ENCODE measurements at regions not wholly inside any gene's neighbourhood (a gene's known extent, or its start where the extent isn't known, plus 50 kb on each side); places are given as distances from the start of the nearest gene placed in this dataset.
"Not testable (repeated sequence)": the region's sequence is repeated elsewhere in the genome, so short reads cannot be mapped to it uniquely, and the experiment has no call there.

GRCh38 chr19:28169168-28169887 lies 1043.6 kb downstream of the UQCRFS1 start:
- no peak for FAIRE-seq

- no peak for FAIRE-seq
Observed at GRCh38 chr19:28168557-28168956, 1044.4 kb downstream of the UQCRFS1 start.

- no peak for FAIRE-seq
Observed at GRCh38 chr19:28166025-28166424, 1046.9 kb downstream of the UQCRFS1 start.

DNA sequence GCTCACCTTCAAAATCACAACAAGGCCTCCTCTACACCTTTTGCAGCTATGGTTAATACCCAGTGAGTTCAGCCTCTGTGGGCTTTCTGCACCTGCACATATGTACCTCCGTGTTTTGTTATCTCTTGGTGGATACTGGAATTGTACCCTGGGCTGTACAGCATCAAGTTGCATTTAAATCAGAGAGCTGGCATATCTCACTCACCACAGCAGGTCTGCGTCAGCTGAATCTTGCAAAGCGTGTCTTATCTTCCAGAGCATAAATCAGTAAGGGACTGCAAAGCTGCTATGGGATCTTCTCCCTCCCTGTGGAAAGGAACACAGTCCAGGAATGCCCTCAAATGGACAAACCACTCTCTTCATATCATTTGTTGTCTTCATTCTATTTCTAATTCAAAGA lies 1048.7 kb downstream of the UQCRFS1 start:
- no peak for FAIRE-seq

GRCh38 chr19:28159065-28159464 lies 1053.9 kb downstream of the UQCRFS1 start:
- FAIRE-seq = no peak

- FAIRE-seq = no peak
Observed at GRCh38 chr19:28155265-28155664, 1057.7 kb downstream of the UQCRFS1 start.

DNA sequence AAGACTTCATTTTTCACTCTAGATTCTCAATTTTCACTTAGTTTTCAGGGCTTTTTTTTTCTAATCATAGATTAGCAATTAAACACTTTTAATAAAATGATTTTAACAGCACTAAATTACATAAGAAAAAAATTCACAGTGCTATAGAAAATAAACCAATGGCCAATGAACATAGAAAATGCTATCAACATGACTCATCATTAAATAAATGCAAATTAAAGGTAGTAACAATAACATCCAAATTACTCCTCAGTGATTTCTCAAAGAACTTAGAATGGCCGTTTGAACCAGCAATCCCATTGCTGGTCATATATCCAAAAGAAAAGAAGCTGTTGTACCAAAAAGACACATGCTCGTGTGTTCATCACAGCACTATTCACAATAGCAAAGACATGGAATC lies 1058.9 kb downstream of the UQCRFS1 start:
- FAIRE-seq = no peak

DNA sequence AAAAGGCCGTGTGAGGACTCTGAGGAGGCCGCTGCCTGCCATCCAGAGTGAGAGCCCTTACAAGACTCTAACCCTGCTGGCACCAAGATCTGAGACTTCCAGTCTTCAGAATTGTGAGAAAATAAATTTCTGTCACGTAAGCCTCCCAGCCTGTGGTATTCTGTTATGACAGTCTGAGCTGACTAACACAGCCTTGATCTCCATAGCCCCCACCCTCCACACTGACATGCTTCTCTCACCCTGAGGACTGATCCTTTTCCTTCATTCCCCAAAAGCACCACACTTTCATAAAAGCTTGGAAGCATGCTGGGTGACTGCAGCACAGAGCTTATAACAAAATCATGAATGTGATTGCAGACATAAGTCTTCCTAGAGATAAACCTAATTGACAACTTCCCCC lies 1059.8 kb downstream of the UQCRFS1 start:
- FAIRE-seq = no peak

- no peak for FAIRE-seq
Observed at GRCh38 chr19:28152195-28152594, 1060.8 kb downstream of the UQCRFS1 start.

GRCh38 chr19:28150129-28150528 lies 1062.8 kb downstream of the UQCRFS1 start:
- no peak for FAIRE-seq

- FAIRE-seq = no peak
Observed at GRCh38 chr19:28148554-28148953, 1064.4 kb downstream of the UQCRFS1 start.

GRCh38 chr19:28142258-28142657 lies 1070.7 kb downstream of the UQCRFS1 start:
- FAIRE-seq = no peak

GRCh38 chr19:28140201-28140600 lies 1072.8 kb downstream of the UQCRFS1 start:
- no peak for FAIRE-seq

- no peak for FAIRE-seq
Observed at GRCh38 chr19:28137772-28138171, 1075.2 kb downstream of the UQCRFS1 start.

GRCh38 chr19:28136796-28137195 lies 1076.2 kb downstream of the UQCRFS1 start:
- no peak for FAIRE-seq

DNA sequence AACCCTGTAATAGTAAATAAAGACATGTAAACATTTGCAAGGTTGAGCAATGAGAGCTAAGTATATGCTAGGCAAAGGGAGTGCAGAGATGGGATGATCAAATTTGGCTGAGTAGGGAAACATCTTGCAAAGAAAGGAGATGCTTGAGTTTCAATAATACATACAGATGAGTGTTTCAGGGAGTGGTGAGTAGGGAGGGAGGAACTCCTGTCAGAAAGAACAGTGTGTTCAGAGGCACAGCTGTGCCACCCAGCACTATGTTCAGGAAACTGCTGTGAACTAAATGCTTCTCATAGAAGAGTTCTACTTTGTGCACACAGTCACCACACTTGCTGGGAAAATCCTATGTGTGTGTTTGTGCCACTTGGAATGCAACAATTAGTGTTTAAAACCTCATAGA lies 1077.1 kb downstream of the UQCRFS1 start:
- FAIRE-seq = no peak

- no peak for FAIRE-seq
Observed at GRCh38 chr19:28134311-28134710, 1078.6 kb downstream of the UQCRFS1 start.

- not testable (repeated sequence) for FAIRE-seq
Observed at GRCh38 chr19:28130881-28131280, 1082.1 kb downstream of the UQCRFS1 start.

DNA sequence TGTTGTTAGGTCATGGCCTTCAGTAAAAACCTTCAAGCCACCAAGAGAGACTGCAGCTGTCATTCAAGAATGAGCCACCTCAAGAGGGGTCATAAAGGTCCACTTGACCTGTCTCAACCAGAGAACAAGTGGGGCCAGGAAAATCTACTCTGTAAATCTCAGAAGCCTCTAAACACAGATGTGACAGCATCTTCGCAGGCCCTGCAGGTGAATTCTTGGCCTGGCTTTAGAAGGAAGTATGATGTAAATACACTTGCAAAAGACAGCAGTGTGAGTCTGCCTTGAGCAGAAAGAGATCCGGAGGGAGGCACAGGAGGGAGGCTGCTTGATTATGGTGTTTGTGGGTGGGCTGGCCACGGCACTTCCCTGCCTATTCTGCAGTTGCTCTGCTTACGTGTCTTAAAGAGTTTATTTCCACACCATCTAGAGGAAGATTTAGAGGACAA lies 1082.9 kb downstream of the UQCRFS1 start:
- no peak for FAIRE-seq

DNA sequence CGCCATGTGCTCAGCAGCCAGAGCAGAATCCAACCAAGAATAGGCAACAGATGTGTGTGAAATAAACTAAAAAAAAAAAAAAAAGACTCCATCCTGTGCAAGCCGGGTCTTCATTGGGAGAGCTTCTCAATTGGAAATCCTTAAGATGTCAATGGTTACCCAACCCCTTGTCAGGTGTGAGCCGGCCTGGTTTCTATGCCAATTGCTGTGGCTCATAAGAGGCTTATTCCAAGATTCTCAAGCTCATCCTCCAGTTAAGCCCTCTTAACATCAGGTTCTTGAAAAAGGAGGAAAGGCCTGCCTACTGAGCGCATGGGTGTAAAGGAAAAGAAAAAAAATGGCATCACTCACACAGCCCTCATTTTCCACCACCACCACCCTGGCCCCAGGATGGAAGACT lies 1084.6 kb downstream of the UQCRFS1 start:
- FAIRE-seq = no peak

DNA sequence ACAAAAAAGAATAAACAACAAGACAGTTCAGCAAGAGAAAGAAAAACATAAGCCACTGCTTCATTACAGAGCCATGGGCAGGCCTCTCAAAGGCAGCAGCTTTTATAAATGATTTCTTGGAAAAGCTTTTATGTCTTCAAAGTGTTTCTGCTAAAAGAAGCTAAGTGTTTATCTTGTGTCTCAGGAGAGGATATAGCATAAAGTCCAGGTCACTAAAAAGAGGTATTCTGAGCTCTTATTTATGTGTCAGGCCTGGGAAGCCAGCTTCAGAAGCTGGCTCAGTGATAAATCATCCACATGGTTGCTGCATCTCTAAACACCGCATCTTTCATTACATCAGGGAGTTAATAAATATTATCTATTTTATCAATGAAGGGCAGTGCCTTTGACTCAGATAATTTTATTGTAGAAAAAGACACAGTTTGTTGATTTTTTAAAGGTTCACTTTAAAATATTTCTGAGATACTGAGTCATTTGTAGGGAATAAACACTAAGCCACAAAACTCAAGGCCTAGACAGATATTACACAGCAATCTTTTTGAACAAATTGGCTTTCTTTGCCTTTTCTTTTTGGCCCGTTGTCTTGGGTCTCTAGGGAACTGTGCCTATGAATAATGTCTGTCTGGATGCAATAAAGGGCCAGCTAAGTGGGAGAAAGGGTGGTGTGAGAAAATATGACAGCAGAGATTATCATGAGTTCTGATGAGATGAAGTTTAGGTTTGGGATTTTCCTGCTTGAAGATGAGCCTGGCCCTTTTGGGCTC lies 1086.6 kb downstream of the UQCRFS1 start:
- no peak for FAIRE-seq

GRCh38 chr19:28122734-28123133 lies 1090.2 kb downstream of the UQCRFS1 start:
- no peak for FAIRE-seq

DNA sequence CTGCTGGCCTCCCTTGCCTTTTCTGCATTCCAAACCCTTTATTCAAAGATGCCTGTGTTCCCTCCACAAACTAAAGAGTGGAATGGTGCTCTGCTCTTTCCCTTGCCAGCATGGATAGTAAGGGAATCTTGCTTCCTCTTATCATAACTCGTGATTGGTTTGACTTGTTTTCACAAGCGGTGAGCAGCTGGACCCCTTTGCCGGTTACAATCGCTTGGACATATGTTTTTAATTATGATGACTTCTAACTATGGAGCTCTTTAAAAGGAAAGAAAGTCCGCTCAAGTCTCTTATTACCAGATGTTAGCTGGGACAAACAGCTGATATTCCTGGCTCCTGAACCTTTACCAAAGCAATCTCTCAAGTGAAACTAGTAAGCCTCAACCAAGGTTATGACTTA lies 1094.7 kb downstream of the UQCRFS1 start:
- no peak for FAIRE-seq

- no peak for FAIRE-seq
Observed at GRCh38 chr19:28117143-28117542, 1095.8 kb downstream of the UQCRFS1 start.

Measured in TTC549 (cell line).